Stimulated activated CD4-positive, alpha-beta T cell treated with anti-CD3 and anti-CD28 coated beads, Interleukin-15, amount 100 ng/mL, for 24 hours (primary cell): ENCODE measurements at regions not wholly inside any gene's neighbourhood (a gene's known extent, or its start where the extent isn't known, plus 50 kb on each side); places are given as distances from the start of the nearest gene placed in this dataset.
"Not testable (repeated sequence)": the region's sequence is repeated elsewhere in the genome, so short reads cannot be mapped to it uniquely, and the experiment has no call there.

Experiments used
- DNase-seq: peaks from one replicate; pipeline ENCODE4 v3.0.0-alpha.2; 2020

GRCh38 chr2:166831930-166832329 lies 56.4 kb upstream of the XIRP2 start:
- no peak for DNase-seq

- no peak for DNase-seq
Observed at GRCh38 chr2:166825914-166826313, 62.4 kb upstream of the XIRP2 start.

GRCh38 chr2:166814335-166814734 lies 73.9 kb upstream of the XIRP2 start:
- no peak for DNase-seq

GRCh38 chr2:166812166-166812891 lies 76.0 kb upstream of the XIRP2 start:
- DNase-seq = no peak

GRCh38 chr2:166805753-166806152 lies 82.5 kb upstream of the XIRP2 start:
- DNase-seq = no peak

- no peak for DNase-seq
Observed at GRCh38 chr2:166803373-166804000, 84.8 kb upstream of the XIRP2 start.

- no peak for DNase-seq
Observed at GRCh38 chr2:166802475-166802874, 85.8 kb upstream of the XIRP2 start.

GRCh38 chr2:166792808-166793207 lies 95.5 kb upstream of the XIRP2 start:
- DNase-seq = no peak

GRCh38 chr2:166786707-166787106 lies 101.6 kb upstream of the XIRP2 start:
- DNase-seq = no peak

- no peak for DNase-seq
Observed at GRCh38 chr2:166784296-166784946, 103.9 kb upstream of the XIRP2 start.

- no peak for DNase-seq
Observed at GRCh38 chr2:166775176-166775575, 113.1 kb upstream of the XIRP2 start.

- no peak for DNase-seq
Observed at GRCh38 chr2:166773308-166773949, 114.9 kb upstream of the XIRP2 start.

- DNase-seq = no peak
Observed at GRCh38 chr2:166768393-166769123, 119.7 kb upstream of the XIRP2 start.

GRCh38 chr2:166766769-166767322 lies 121.4 kb upstream of the XIRP2 start:
- DNase-seq = not testable (repeated sequence)

- DNase-seq = no peak
Observed at GRCh38 chr2:166766220-166766619, 122.1 kb upstream of the XIRP2 start.

- no peak for DNase-seq
Observed at GRCh38 chr2:166765141-166765540, 123.1 kb upstream of the XIRP2 start.

- no peak for DNase-seq
Observed at GRCh38 chr2:166764702-166765101, 123.6 kb upstream of the XIRP2 start.

- DNase-seq = no peak
Observed at GRCh38 chr2:166764216-166764615, 124.1 kb upstream of the XIRP2 start.

GRCh38 chr2:166762746-166763145 lies 125.5 kb upstream of the XIRP2 start:
- DNase-seq = no peak

- no peak for DNase-seq
Observed at GRCh38 chr2:166758956-166759355, 129.3 kb upstream of the XIRP2 start.

GRCh38 chr2:166750624-166751023 lies 137.7 kb upstream of the XIRP2 start:
- no peak for DNase-seq

GRCh38 chr2:166744117-166744516 lies 144.2 kb upstream of the XIRP2 start:
- DNase-seq = not testable (repeated sequence)

GRCh38 chr2:166743482-166743881 lies 144.8 kb upstream of the XIRP2 start:
- not testable (repeated sequence) for DNase-seq
